ENCODE measurements at regions not wholly inside any gene's neighbourhood (a gene's known extent, or its start where the extent isn't known, plus 50 kb on each side); places are given as distances from the start of the nearest gene placed in this dataset.
"Not testable (repeated sequence)": the region's sequence is repeated elsewhere in the genome, so short reads cannot be mapped to it uniquely, and the experiment has no call there.

- DNase-seq (no peak), ATAC-seq (ENCODE audit: poor library complexity) (no peak)
- ChIA-PET CTCF (no interaction called here), POLR2A (no interaction called here)
- Histone ChIP-seq H3K4me3 (ENCODE audit: low read length) (no peak overlapping the region), H3K9me3 (ENCODE audit: control insufficient read depth in 1 of 2, insufficient read depth in 1 of 2, low read length in 2 of 2) (no peaks in the 10 kb centered on the region), H3K4me1 (ENCODE audit: insufficient read depth, low read length) (no peaks in the 10 kb centered on the region), H3K27me3 (ENCODE audit: control insufficient read depth in 1 of 2, insufficient read depth in 2 of 2, low read length in 2 of 2) (no peaks in the 10 kb centered on the region), H3K36me3 (ENCODE audit: insufficient read depth, low read length) (no peaks in the 10 kb centered on the region), H3K27ac (ENCODE audit: low read depth in 1 of 2, low read length in 2 of 2) (no peak overlapping the region)
- no peak overlapping the region for H3K4me3 Mint-ChIP-seq
- no peaks in the 10 kb centered on the region for H3K27me3 Mint-ChIP-seq
- peaks cover 9% of the 10 kb centered on the region for H3K9me3 Mint-ChIP-seq
- no peaks in the 10 kb centered on the region for H3K4me1 Mint-ChIP-seq (ENCODE audit: low read depth)
- H3K36me3 Mint-ChIP-seq (ENCODE audit: low read depth), result no peaks in the 10 kb centered on the region
- TF ChIP-seq, protein P1, sequence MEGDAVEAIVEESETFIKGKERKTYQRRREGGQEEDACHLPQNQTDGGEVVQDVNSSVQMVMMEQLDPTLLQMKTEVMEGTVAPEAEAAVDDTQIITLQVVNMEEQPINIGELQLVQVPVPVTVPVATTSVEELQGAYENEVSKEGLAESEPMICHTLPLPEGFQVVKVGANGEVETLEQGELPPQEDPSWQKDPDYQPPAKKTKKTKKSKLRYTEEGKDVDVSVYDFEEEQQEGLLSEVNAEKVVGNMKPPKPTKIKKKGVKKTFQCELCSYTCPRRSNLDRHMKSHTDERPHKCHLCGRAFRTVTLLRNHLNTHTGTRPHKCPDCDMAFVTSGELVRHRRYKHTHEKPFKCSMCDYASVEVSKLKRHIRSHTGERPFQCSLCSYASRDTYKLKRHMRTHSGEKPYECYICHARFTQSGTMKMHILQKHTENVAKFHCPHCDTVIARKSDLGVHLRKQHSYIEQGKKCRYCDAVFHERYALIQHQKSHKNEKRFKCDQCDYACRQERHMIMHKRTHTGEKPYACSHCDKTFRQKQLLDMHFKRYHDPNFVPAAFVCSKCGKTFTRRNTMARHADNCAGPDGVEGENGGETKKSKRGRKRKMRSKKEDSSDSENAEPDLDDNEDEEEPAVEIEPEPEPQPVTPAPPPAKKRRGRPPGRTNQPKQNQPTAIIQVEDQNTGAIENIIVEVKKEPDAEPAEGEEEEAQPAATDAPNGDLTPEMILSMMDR (IDR thresholded peaks at IDR 0.05), result no peak
- intact Hi-C loops (cut with DNase I, micrococcal nuclease), result no loop called here
- no peak overlapping the region for H3K27ac Mint-ChIP-seq
These were observed 292.2 kb upstream of the ATXN7L3B start for GRCh38 chr12:74245458-74245857.

DNA sequence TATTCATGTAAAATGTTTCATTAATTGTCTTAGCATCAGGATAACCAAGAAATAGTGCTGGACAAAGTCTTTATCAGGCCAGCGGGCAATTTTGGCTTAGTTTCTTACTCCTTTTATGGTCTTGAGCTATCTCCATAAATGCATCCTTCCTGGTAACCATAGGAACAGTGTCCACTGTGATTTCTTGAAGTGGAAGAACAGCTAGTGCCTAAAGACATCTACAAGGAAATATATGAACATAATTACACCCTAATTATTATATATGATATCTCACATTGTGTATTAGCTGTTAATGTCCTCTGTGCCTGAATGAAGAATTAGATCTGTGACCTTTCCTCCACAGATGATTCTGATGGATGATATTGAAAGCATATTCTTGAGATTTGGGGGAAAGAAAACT is 286.7 kb upstream of the ATXN7L3B start:
- Histone ChIP-seq H3K27me3 (ENCODE audit: control insufficient read depth in 1 of 2, insufficient read depth in 2 of 2, low read length in 2 of 2) (no peaks in the 10 kb centered on the region), H3K4me1 (ENCODE audit: insufficient read depth, low read length) (no peaks in the 10 kb centered on the region), H3K4me3 (ENCODE audit: low read length) (no peak overlapping the region), H3K36me3 (ENCODE audit: insufficient read depth, low read length) (no peaks in the 10 kb centered on the region), H3K9me3 (ENCODE audit: control insufficient read depth in 1 of 2, insufficient read depth in 1 of 2, low read length in 2 of 2) (no peaks in the 10 kb centered on the region), H3K27ac (ENCODE audit: low read depth in 1 of 2, low read length in 2 of 2) (no peak overlapping the region)
- H3K4me1 Mint-ChIP-seq (ENCODE audit: low read depth), result no peaks in the 10 kb centered on the region
- no peaks in the 10 kb centered on the region for H3K9me3 Mint-ChIP-seq
- no peaks in the 10 kb centered on the region for H3K36me3 Mint-ChIP-seq (ENCODE audit: low read depth)
- CTCF ChIA-PET, result no interaction called here
- DNase-seq (no peak), ATAC-seq (ENCODE audit: poor library complexity) (no peak)
- TF ChIP-seq, protein P1 (IDR thresholded peaks at IDR 0.05), result no peak
- H3K27ac Mint-ChIP-seq, result no peak overlapping the region
- intact Hi-C loops (cut with DNase I, micrococcal nuclease), result no loop called here
- H3K4me3 Mint-ChIP-seq, result no peak overlapping the region
- H3K27me3 Mint-ChIP-seq, result no peaks in the 10 kb centered on the region
- POLR2A ChIA-PET, result no interaction called here

DNA sequence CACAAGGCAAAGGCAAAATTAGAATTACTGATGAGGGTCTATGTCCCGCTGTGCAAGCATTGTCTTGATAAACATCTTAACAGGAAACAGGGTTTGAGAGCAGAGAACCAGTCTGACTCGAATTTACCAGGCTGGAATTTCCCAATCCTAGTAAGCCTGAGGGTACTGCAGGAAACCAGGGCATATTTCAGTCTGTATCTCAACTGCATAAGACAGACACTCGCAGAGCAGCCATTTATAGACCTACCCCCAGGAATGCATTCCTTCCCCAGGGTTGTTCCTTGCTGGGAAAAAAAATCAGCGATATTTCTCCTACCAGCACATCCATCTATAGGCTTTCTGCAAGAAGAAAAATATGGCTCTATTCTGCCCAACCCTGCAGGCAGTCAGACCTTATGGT is 283.8 kb upstream of the ATXN7L3B start:
- H3K36me3 Mint-ChIP-seq (ENCODE audit: low read depth); H3K4me3 ChIP-seq (ENCODE audit: low read length); H3K36me3 ChIP-seq (ENCODE audit: insufficient read depth, low read length); H3K4me1 Mint-ChIP-seq (ENCODE audit: low read depth); H3K27me3 Mint-ChIP-seq; ATAC-seq (ENCODE audit: poor library complexity); intact Hi-C loops (cut with DNase I, micrococcal nuclease); H3K4me3 Mint-ChIP-seq; POLR2A ChIA-PET; DNase-seq; H3K4me1 ChIP-seq (ENCODE audit: insufficient read depth, low read length); H3K27ac Mint-ChIP-seq; H3K9me3 ChIP-seq (ENCODE audit: control insufficient read depth in 1 of 2, insufficient read depth in 1 of 2, low read length in 2 of 2); H3K9me3 Mint-ChIP-seq; H3K27me3 ChIP-seq (ENCODE audit: control insufficient read depth in 1 of 2, insufficient read depth in 2 of 2, low read length in 2 of 2); CTCF ChIA-PET; H3K27ac ChIP-seq (ENCODE audit: low read depth in 1 of 2, low read length in 2 of 2): not testable (repeated sequence)

DNA sequence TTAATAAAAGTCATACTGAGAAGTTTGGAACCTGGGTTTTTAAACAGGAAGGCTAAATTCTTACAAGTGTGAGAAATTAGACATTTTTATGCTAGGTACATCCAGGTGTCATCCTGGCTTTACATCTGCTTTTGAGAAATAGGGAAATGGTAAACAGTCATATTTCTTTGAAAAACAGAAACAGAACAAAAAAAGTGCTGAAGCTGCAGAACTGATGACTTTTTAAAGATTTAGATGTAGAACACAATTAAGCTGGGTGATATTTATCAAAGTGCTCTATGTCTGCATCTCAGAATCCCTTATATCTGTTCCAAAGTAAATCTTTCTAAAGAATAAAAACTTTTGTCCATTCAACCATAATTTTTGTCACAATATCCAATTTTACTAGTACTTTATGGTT is 282.9 kb upstream of the ATXN7L3B start:
- intact Hi-C loops (cut with DNase I, micrococcal nuclease), result no loop called here
- Mint-ChIP-seq H3K4me3 (no peak overlapping the region), H3K4me1 (ENCODE audit: low read depth) (no peaks in the 10 kb centered on the region), H3K27ac (no peak overlapping the region), H3K27me3 (no peaks in the 10 kb centered on the region), H3K36me3 (ENCODE audit: low read depth) (no peaks in the 10 kb centered on the region), H3K9me3 (no peaks in the 10 kb centered on the region)
- ATAC-seq (ENCODE audit: poor library complexity) (no peak), DNase-seq (no peak)
- Histone ChIP-seq H3K9me3 (ENCODE audit: control insufficient read depth in 1 of 2, insufficient read depth in 1 of 2, low read length in 2 of 2) (no peaks in the 10 kb centered on the region), H3K4me3 (ENCODE audit: low read length) (no peak overlapping the region), H3K4me1 (ENCODE audit: insufficient read depth, low read length) (no peaks in the 10 kb centered on the region), H3K27ac (ENCODE audit: low read depth in 1 of 2, low read length in 2 of 2) (no peak overlapping the region), H3K36me3 (ENCODE audit: insufficient read depth, low read length) (no peaks in the 10 kb centered on the region), H3K27me3 (ENCODE audit: control insufficient read depth in 1 of 2, insufficient read depth in 2 of 2, low read length in 2 of 2) (no peaks in the 10 kb centered on the region)
- TF ChIP-seq, protein P1 (IDR thresholded peaks at IDR 0.05), result no peak
- ChIA-PET CTCF (no interaction called here), POLR2A (no interaction called here)
